Thoracic aorta (tissue), 2 donors: ENCODE measurements at regions not wholly inside any gene's neighbourhood (a gene's known extent, or its start where the extent isn't known, plus 50 kb on each side); places are given as distances from the start of the nearest gene placed in this dataset.

ENCODE experiments used
- ATAC-seq: fragments of 150-250 bp; one replicate; pipeline ENCODE4 v1.8.0; 2017; ENCODE audit warnings: low read depth; ENCODE audit not compliant: insufficient number of reproducible peaks, low FRiP score
- DNase-seq: peaks from one replicate; pipeline ENCODE4 v3.0.0-alpha.2; 2020; ENCODE audit warnings: low spot score
- H3K27ac ChIP-seq, 2 donors: fragments of 200-600 bp; sonication (generic); 1 replicate in 1 of 2; 2 replicates in 1 of 2; pipeline ENCODE4 v1.5.1; 2016; ENCODE audit warnings: mild to moderate bottlenecking in 2 of 2, moderate library complexity in 2 of 2
- H3K27me3 ChIP-seq: fragments of 200-600 bp; sonication (generic); replicated peaks from 2 replicates; pipeline ENCODE4 v1.6.0; 2016; ENCODE audit warnings: mild to moderate bottlenecking; ENCODE audit not compliant: insufficient read depth
- H3K36me3 ChIP-seq: fragments of 200-600 bp; sonication (generic); one replicate; pipeline ENCODE4 v1.5.1; 2016
- H3K4me1 ChIP-seq, 2 donors: fragments of 200-600 bp; sonication (generic); 1 replicate in 1 of 2; 2 replicates in 1 of 2; pipeline versions ENCODE4 v1.5.1 to v1.6.0; 2016; ENCODE audit warnings: low read depth in 2 of 2, mild to moderate bottlenecking in 1 of 2; ENCODE audit not compliant: control insufficient read depth in 1 of 2
- H3K4me3 ChIP-seq: fragments of 200-600 bp; sonication (generic); 2 replicates; pipeline ENCODE4 v1.5.1; 2016; ENCODE audit warnings: mild to moderate bottlenecking
- H3K9me3 ChIP-seq: fragments of 200-600 bp; sonication (generic); 2 replicates; pipeline ENCODE4 v1.5.1; 2016
- TF ChIP-seq, protein P1 (sequence below): fragments of 200-600 bp; sonication (generic); IDR thresholded peaks from one replicate; pipeline ENCODE4 v1.5.1; 2019; ENCODE audit warnings: antibody characterized with exemption

DNA sequence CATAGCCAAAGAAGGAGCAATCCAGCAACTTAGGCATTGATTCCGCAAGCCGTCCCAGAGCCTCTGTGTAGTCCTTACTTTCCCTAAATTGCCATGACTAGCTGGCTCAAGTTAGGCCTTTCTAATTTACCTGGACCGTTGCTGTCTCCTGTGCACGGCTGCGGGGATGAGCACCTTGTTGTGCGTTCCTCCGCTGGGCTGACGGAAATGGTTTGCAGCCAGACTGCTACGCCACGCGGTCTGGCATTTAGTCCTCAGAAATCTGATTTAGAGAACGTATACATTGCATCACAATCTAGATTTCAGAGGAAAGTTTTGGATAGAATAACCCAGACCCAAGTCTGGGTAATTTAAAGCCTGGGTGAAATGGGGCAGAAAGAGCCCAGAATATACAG is 133.2 kb upstream of the ARHGAP5 start:
- H3K27me3 ChIP-seq, result no peaks in the 10 kb centered on the region
- no peaks in the 10 kb centered on the region for H3K4me1 ChIP-seq
- no peak for DNase-seq
- H3K36me3 ChIP-seq, result no peaks in the 10 kb centered on the region
- H3K9me3 ChIP-seq, result no peaks in the 10 kb centered on the region
- H3K4me3 ChIP-seq, result no peak overlapping the region
- no peak for ATAC-seq
- TF ChIP-seq, protein P1, sequence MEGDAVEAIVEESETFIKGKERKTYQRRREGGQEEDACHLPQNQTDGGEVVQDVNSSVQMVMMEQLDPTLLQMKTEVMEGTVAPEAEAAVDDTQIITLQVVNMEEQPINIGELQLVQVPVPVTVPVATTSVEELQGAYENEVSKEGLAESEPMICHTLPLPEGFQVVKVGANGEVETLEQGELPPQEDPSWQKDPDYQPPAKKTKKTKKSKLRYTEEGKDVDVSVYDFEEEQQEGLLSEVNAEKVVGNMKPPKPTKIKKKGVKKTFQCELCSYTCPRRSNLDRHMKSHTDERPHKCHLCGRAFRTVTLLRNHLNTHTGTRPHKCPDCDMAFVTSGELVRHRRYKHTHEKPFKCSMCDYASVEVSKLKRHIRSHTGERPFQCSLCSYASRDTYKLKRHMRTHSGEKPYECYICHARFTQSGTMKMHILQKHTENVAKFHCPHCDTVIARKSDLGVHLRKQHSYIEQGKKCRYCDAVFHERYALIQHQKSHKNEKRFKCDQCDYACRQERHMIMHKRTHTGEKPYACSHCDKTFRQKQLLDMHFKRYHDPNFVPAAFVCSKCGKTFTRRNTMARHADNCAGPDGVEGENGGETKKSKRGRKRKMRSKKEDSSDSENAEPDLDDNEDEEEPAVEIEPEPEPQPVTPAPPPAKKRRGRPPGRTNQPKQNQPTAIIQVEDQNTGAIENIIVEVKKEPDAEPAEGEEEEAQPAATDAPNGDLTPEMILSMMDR, result no peak
- no peak overlapping the region for H3K27ac ChIP-seq

DNA sequence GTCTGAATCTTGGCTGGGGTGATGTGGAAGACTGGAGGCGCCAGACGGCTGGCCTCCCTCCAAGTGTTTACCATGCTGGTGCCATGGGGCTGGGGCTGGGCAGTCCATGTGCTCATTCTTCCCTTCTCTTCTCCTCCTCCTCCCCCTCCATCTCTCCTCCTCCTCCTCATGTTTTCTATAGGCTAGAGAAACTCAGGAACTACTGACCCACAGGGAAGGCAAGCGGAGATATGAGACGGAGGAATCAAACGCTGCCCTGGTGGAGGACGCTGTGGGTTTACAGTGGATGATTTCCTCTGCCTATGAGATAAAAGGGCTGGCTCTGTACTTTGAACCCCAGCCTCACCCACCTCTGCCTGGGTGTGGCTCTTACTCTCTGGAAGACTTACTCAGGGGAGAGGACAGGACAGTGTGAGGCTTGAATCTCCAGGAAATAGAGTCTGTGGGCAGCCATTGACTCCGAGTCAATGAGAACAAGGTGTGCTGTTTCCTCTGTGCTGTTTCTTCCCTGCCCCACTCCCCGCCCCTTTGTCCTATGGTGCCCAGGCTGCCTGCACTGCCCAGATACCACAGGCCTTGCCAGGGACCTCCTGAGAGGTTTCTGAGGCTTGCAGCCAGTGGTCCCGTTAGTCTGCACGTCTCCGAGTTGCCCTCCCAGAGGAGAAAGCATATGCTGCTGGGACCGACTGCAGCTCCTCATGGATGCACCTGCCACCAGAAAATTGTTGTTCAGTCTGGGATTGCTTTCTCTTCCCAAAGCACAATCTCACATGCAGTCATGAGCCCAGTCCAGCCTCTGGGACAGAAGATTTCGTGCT is 132.6 kb upstream of the ARHGAP5 start:
- Histone ChIP-seq H3K36me3 (no peaks in the 10 kb centered on the region), H3K9me3 (no peaks in the 10 kb centered on the region), H3K27ac (no peak overlapping the region), H3K4me1 (no peaks in the 10 kb centered on the region), H3K27me3 (no peaks in the 10 kb centered on the region), H3K4me3 (no peak overlapping the region)
- ATAC-seq (no peak), DNase-seq (no peak)
- TF ChIP-seq, protein P1, result no peak

DNA sequence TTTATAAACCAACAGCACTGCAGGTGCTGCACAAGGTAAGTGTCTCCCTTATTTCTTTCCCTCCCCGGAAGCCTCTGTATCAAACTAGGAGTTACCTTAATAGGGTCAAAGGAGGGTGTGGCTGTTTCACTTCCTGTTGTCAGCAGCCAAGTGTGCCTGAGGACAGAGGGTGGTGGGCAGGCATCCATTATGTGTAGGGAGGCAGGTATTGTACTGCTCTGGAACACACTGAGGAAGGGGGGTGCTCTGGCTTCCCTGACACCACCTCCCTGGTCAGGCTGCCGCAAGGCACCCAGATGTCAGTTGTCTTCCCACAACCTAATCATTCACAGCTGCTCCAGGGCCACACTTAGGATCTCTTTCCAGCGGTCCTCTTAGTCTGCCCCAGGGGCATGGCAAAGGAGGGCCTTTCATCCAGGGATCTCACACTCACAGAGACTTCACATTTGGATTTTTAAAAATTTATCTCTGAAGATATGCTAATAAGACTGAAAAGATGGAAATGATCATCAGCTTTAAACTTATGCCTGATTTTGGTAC is 132.0 kb upstream of the ARHGAP5 start:
- Histone ChIP-seq H3K4me3 (no peak overlapping the region), H3K9me3 (no peaks in the 10 kb centered on the region), H3K4me1 (no peaks in the 10 kb centered on the region), H3K27me3 (no peaks in the 10 kb centered on the region), H3K36me3 (no peaks in the 10 kb centered on the region), H3K27ac (no peak overlapping the region)
- TF ChIP-seq, protein P1, result no peak
- ATAC-seq (no peak), DNase-seq (no peak)

DNA sequence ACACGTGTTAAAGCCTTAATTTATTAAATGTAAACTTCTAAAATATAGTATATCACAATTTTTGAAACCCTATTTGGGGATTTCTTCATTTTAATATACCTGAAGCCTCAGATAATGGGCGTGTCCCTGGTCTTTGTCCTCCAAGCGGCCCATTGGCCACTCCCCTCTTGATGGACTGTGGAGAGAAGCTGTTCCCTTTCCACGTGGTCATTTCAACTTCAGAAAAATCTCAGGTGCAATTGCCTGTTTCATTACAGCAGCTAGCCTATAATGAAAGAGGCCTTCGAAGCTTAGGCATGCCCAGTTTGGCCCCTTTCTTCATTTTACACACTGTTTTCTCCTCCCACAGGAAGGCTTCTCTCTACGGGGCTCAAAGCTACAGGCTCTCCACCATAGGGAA is 131.4 kb upstream of the ARHGAP5 start:
- DNase-seq, result no peak
- H3K4me3 ChIP-seq, result no peak overlapping the region
- no peaks in the 10 kb centered on the region for H3K27me3 ChIP-seq
- TF ChIP-seq, protein P1, result no peak
- no peak overlapping the region for H3K27ac ChIP-seq
- H3K36me3 ChIP-seq, result no peaks in the 10 kb centered on the region
- no peak for ATAC-seq
- H3K9me3 ChIP-seq, result no peaks in the 10 kb centered on the region
- H3K4me1 ChIP-seq, result no peaks in the 10 kb centered on the region

DNA sequence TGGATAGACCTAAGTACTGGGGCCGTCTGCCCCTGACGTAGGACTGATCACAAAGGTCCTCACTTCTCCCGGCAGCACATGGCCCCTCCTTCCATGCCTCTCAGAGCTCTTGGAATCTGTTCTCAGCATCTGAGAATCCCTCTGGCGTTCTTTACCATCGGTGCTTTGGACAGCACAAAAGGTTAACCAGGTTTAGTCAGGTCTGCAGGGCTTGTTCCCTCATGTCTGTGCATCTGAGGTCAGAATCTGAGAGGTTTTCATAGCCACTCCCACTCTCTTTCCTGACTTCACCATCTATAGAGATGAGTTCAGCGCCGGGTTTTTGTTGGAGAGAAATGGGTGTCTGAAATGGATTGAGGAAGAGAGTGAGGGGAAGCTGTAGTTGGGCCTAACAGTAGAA is 130.0 kb upstream of the ARHGAP5 start:
- no peaks in the 10 kb centered on the region for H3K4me1 ChIP-seq
- no peaks in the 10 kb centered on the region for H3K27me3 ChIP-seq
- H3K36me3 ChIP-seq, result no peaks in the 10 kb centered on the region
- TF ChIP-seq, protein P1, result no peak
- ATAC-seq (no peak), DNase-seq (no peak)
- no peak overlapping the region for H3K4me3 ChIP-seq
- H3K27ac ChIP-seq, result no peak overlapping the region
- no peaks in the 10 kb centered on the region for H3K9me3 ChIP-seq
